HCT116 (cell line): ENCODE measurements at regions not wholly inside any gene's neighbourhood (a gene's known extent, or its start where the extent isn't known, plus 50 kb on each side); places are given as distances from the start of the nearest gene placed in this dataset.

Experiments
- ELF1 ChIP-seq: IDR thresholded peaks from 2 replicates; pipeline ENCODE4 v1.6.1; 2012; ENCODE audit warnings: low read depth, borderline replicate concordance
- EZH2 ChIP-seq: fragments of 200-600 bp; sonication (generic); IDR thresholded peaks from 2 replicates; pipeline ENCODE4 v1.6.1; 2017; ENCODE audit warnings: antibody characterized with exemption, mixed run types
- EZH2phosphoT487 ChIP-seq: fragments of 200-600 bp; IDR thresholded peaks from 2 replicates; pipeline ENCODE4 v1.6.1; 2018; ENCODE audit warnings: antibody characterized with exemption, borderline replicate concordance
- POLR2A ChIP-seq: IDR thresholded peaks from 2 replicates; pipeline ENCODE4 v1.7.0; 2011; ENCODE audit warnings: borderline replicate concordance; ENCODE audit not compliant: insufficient read depth, insufficient read length; ENCODE audit errors: extremely low read depth
- POLR2AphosphoS5 ChIP-seq: IDR thresholded peaks from 2 replicates; pipeline ENCODE4 v1.6.1; 2011; ENCODE audit warnings: mild to moderate bottlenecking, low read depth, low read length, moderate library complexity
- SP1 ChIP-seq: IDR thresholded peaks from 2 replicates; pipeline ENCODE4 v1.6.1; 2012; ENCODE audit warnings: low read depth
- YY1 ChIP-seq: IDR thresholded peaks from 2 replicates; pipeline ENCODE4 v1.6.1; 2011; ENCODE audit warnings: low read length, low read depth, moderate library complexity, mild to moderate bottlenecking; ENCODE audit not compliant: insufficient replicate concordance; ENCODE audit errors: extremely low read depth
- ZNF274 ChIP-seq: fragments of 200-500 bp; sonication (Bioruptor generic); IDR thresholded peaks from 2 replicates; pipeline ENCODE4 v1.6.1; 2014; ENCODE audit warnings: mild to moderate bottlenecking, low read depth, low read length, inconsistent platforms
- TF ChIP-seq, protein P1 (sequence below): IDR thresholded peaks from 2 replicates; pipeline ENCODE4 v1.6.1; 2012; ENCODE audit warnings: low read depth
- TF ChIP-seq, protein P2 (sequence below), 3 experiments: fragments of 200-600 bp in 1 of 3; sonication (generic) in 1 of 3; IDR thresholded peaks in 2 of 3; conservative IDR thresholded peaks in 1 of 3; 2 replicates each; pipeline ENCODE4 v1.5.1; 2012 to 2017; ENCODE audit warnings: low read depth in 2 of 3, low read length in 2 of 3, antibody characterized with exemption in 1 of 3, borderline replicate concordance in 1 of 3, control low read depth in 1 of 3, mild to moderate bottlenecking in 1 of 3, mixed read lengths in 1 of 3, mixed run types in 1 of 3, moderate library complexity in 1 of 3; ENCODE audit not compliant: insufficient read depth in 1 of 3
- TF ChIP-seq, protein P3 (sequence below): IDR thresholded peaks from 2 replicates; pipeline ENCODE4 v1.6.1; 2012

DNA sequence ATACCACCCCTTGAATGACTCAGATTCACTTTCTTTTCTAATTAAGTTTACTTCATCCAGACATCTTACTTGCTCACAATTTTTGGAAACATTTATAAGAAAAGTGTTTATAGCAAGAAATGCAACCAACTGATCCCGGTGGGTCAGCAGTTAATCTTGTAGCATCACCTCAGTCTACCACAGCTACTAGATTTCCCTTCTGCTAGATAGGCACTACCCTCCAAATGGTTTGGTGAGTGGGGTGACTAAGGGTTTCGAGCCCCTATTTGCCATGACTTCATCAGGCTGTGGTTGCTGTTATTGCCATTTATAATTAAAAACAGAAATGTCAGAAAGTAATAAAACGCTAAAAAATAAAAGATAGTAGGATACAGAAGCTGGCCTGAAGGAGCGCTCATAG, 930.1 kb upstream of the GJE1 start:
- TF ChIP-seq, protein P1, sequence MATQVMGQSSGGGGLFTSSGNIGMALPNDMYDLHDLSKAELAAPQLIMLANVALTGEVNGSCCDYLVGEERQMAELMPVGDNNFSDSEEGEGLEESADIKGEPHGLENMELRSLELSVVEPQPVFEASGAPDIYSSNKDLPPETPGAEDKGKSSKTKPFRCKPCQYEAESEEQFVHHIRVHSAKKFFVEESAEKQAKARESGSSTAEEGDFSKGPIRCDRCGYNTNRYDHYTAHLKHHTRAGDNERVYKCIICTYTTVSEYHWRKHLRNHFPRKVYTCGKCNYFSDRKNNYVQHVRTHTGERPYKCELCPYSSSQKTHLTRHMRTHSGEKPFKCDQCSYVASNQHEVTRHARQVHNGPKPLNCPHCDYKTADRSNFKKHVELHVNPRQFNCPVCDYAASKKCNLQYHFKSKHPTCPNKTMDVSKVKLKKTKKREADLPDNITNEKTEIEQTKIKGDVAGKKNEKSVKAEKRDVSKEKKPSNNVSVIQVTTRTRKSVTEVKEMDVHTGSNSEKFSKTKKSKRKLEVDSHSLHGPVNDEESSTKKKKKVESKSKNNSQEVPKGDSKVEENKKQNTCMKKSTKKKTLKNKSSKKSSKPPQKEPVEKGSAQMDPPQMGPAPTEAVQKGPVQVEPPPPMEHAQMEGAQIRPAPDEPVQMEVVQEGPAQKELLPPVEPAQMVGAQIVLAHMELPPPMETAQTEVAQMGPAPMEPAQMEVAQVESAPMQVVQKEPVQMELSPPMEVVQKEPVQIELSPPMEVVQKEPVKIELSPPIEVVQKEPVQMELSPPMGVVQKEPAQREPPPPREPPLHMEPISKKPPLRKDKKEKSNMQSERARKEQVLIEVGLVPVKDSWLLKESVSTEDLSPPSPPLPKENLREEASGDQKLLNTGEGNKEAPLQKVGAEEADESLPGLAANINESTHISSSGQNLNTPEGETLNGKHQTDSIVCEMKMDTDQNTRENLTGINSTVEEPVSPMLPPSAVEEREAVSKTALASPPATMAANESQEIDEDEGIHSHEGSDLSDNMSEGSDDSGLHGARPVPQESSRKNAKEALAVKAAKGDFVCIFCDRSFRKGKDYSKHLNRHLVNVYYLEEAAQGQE, result no peak
- TF ChIP-seq POLR2AphosphoS5 (no peak), ZNF274 (no peak), EZH2phosphoT487 (no peak), POLR2A (no peak), SP1 (no peak), EZH2 (no peak), YY1 (no peak), ELF1 (no peak)
- TF ChIP-seq, protein P2, sequence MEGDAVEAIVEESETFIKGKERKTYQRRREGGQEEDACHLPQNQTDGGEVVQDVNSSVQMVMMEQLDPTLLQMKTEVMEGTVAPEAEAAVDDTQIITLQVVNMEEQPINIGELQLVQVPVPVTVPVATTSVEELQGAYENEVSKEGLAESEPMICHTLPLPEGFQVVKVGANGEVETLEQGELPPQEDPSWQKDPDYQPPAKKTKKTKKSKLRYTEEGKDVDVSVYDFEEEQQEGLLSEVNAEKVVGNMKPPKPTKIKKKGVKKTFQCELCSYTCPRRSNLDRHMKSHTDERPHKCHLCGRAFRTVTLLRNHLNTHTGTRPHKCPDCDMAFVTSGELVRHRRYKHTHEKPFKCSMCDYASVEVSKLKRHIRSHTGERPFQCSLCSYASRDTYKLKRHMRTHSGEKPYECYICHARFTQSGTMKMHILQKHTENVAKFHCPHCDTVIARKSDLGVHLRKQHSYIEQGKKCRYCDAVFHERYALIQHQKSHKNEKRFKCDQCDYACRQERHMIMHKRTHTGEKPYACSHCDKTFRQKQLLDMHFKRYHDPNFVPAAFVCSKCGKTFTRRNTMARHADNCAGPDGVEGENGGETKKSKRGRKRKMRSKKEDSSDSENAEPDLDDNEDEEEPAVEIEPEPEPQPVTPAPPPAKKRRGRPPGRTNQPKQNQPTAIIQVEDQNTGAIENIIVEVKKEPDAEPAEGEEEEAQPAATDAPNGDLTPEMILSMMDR (IDR thresholded peaks at IDR 0.05 in 2 of 3, conservative IDR thresholded peaks at IDR 0.05 in 1 of 3; ENCODE audit: borderline replicate concordance in 1 of 3, insufficient read depth in 1 of 3, low read depth in 2 of 3, low read length in 2 of 3), result no peak
- TF ChIP-seq, protein P3, sequence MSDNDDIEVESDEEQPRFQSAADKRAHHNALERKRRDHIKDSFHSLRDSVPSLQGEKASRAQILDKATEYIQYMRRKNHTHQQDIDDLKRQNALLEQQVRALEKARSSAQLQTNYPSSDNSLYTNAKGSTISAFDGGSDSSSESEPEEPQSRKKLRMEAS, result no peak
